HL-60 (cell line): ENCODE measurements at regions not wholly inside any gene's neighbourhood (a gene's known extent, or its start where the extent isn't known, plus 50 kb on each side); places are given as distances from the start of the nearest gene placed in this dataset.

Source experiments
- DNase-seq, 2 experiments: peaks; one replicate each; pipeline ENCODE4 v3.0.0-alpha.2; 2010 to 2020; ENCODE audit warnings: low read depth in 1 of 2, low spot score in 1 of 2
- H3K27ac ChIP-seq: fragments of 250-450 bp; sonication (Bioruptor Pico); replicated peaks from 2 replicates; pipeline ENCODE4 v1.5.1; 2020; ENCODE audit warnings: mild to moderate bottlenecking, moderate library complexity
- H3K27me3 ChIP-seq: fragments of 250-450 bp; sonication (Bioruptor Pico); 2 replicates; pipeline ENCODE4 v1.5.1; 2021; ENCODE audit warnings: mild to moderate bottlenecking, moderate library complexity; ENCODE audit not compliant: insufficient read depth, poor library complexity, severe bottlenecking
- H3K4me3 ChIP-seq: replicated peaks from 2 replicates; pipeline ENCODE4 v1.5.1; 2011; ENCODE audit warnings: mild to moderate bottlenecking, control low read depth, low read length; ENCODE audit not compliant: insufficient read depth
- GABPA ChIP-seq: IDR thresholded peaks from 2 replicates; pipeline ENCODE4 v1.6.1; 2012; ENCODE audit warnings: low read depth
- POLR2AphosphoS5 ChIP-seq: IDR thresholded peaks from 2 replicates; pipeline ENCODE4 v1.6.1; 2012; ENCODE audit warnings: low read depth
- SPI1 ChIP-seq: IDR thresholded peaks from 2 replicates; pipeline ENCODE4 v1.6.1; 2012; ENCODE audit warnings: low read depth, mild to moderate bottlenecking, borderline replicate concordance
- TF ChIP-seq, protein P1 (sequence below): IDR thresholded peaks from one replicate; pipeline ENCODE4 v1.5.1; 2011; ENCODE audit warnings: low read length, control low read depth, inconsistent platforms; ENCODE audit not compliant: insufficient read depth
- TF ChIP-seq, protein P2 (sequence below): IDR thresholded peaks from 2 replicates; pipeline ENCODE4 v1.6.1; 2012; ENCODE audit warnings: low read depth; ENCODE audit not compliant: insufficient replicate concordance

DNA sequence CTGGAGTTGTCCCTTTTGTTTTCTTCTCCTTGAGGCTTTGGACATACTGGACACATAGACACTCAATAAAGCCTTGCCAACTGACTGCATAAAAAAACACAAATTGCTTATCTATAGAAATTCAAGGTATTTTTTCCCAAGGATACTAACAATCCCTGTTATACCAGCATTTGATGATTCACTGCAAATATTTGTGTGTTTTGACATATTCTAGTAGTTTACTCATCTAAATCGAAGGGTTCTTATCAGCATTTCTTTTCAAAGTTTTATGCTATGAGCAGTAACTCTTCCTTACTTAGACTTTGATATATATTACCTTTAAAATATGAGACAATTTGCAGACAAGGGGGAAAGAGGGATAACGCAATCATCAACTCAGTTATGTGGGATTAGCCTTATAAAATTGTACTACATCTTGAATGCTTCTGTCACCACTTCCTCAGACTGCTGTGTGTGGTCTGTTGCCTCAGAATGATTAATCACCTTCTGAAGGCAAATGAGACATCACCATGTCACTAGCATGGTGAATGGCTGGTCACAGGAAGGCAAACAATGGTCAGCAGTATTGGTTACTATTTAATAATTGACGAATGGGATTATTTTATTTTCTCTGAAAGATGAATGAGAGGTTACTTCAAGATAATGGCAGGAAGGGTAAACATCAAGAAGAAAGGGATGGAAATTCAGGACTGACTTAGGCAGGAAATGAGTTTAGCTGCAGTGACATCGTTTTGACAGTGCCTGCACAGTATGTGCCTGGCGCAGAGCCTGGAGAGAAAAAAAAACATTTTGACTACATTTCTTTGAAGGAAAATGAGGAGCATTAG lies 544.3 kb upstream of the CNKSR2 start:
- H3K27ac ChIP-seq = no peak overlapping the region
- no peak for TF ChIP-seq SPI1
- H3K27me3 ChIP-seq = no peaks in the 10 kb centered on the region
- no peak overlapping the region for H3K4me3 ChIP-seq
- DNase-seq = no peak

DNA sequence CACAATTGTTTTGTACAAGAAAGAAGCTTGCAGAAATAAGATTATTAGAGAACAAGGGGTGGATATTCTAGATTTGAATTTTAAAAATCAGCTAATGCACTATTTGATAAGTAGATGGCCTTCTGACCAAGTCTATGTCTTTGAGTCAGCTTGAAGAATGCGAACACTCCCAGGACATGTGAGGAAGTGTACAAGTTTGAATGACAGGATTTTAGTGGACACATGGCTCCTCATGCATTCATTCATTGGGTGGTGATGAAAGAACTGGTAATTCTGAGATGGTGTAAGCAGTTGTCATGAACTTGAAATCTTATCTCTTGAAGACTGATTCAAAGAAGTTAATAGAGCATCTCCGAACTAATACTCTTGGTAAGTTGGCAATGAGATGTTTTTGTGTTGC lies 548.2 kb upstream of the CNKSR2 start:
- Histone ChIP-seq H3K27me3 (no peaks in the 10 kb centered on the region), H3K4me3 (no peak overlapping the region), H3K27ac (no peak overlapping the region)
- no peak for DNase-seq
- TF ChIP-seq, protein P1, sequence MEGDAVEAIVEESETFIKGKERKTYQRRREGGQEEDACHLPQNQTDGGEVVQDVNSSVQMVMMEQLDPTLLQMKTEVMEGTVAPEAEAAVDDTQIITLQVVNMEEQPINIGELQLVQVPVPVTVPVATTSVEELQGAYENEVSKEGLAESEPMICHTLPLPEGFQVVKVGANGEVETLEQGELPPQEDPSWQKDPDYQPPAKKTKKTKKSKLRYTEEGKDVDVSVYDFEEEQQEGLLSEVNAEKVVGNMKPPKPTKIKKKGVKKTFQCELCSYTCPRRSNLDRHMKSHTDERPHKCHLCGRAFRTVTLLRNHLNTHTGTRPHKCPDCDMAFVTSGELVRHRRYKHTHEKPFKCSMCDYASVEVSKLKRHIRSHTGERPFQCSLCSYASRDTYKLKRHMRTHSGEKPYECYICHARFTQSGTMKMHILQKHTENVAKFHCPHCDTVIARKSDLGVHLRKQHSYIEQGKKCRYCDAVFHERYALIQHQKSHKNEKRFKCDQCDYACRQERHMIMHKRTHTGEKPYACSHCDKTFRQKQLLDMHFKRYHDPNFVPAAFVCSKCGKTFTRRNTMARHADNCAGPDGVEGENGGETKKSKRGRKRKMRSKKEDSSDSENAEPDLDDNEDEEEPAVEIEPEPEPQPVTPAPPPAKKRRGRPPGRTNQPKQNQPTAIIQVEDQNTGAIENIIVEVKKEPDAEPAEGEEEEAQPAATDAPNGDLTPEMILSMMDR = no peak
- TF ChIP-seq, protein P2, sequence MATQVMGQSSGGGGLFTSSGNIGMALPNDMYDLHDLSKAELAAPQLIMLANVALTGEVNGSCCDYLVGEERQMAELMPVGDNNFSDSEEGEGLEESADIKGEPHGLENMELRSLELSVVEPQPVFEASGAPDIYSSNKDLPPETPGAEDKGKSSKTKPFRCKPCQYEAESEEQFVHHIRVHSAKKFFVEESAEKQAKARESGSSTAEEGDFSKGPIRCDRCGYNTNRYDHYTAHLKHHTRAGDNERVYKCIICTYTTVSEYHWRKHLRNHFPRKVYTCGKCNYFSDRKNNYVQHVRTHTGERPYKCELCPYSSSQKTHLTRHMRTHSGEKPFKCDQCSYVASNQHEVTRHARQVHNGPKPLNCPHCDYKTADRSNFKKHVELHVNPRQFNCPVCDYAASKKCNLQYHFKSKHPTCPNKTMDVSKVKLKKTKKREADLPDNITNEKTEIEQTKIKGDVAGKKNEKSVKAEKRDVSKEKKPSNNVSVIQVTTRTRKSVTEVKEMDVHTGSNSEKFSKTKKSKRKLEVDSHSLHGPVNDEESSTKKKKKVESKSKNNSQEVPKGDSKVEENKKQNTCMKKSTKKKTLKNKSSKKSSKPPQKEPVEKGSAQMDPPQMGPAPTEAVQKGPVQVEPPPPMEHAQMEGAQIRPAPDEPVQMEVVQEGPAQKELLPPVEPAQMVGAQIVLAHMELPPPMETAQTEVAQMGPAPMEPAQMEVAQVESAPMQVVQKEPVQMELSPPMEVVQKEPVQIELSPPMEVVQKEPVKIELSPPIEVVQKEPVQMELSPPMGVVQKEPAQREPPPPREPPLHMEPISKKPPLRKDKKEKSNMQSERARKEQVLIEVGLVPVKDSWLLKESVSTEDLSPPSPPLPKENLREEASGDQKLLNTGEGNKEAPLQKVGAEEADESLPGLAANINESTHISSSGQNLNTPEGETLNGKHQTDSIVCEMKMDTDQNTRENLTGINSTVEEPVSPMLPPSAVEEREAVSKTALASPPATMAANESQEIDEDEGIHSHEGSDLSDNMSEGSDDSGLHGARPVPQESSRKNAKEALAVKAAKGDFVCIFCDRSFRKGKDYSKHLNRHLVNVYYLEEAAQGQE = no peak
- TF ChIP-seq POLR2AphosphoS5 (no peak), GABPA (no peak), SPI1 (no peak)

DNA sequence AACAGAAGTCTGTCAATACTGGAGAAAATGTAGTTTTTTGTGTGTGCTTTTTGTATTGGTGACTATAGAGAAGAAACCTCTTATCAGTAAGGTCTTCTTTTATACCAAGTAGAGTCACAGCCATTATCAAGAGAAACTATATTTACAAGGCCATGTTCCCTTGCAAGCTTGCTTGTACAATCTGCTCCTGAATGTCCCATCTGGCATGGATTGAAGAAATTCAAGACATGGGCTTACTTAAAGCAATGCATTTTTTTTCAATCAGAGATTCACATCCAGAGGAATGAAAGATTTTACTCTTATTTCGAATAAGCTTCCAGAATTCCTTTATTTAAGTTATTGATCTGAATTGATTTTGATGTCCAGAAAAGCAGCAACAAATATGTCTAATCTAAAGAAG lies 537.3 kb upstream of the RPS6KA3 start:
- Histone ChIP-seq H3K27me3 (no peaks in the 10 kb centered on the region), H3K4me3 (no peak overlapping the region), H3K27ac (no peak overlapping the region)
- TF ChIP-seq, protein P1 = no peak
- TF ChIP-seq, protein P2 = no peak
- TF ChIP-seq GABPA (no peak), POLR2AphosphoS5 (no peak), SPI1 (no peak)
- DNase-seq = no peak

DNA sequence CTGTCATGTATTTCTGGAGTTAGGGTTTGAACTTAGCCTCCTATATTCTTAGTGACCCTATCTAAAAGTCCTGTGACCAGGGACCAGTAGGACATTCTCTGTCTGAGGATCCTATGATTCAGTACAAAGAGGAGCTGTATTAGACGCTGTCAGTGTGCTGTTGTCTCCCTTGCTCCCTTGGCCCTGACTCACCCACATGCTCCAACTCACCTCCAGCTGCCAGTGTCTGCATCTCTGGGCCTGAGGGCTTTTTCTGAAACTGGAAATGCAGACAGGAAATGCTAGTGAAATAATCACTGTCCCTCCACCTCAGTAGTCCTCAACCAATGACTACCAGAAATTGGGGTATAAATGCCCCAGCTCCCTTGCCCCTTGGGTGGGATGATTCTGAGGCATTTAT lies 535.3 kb upstream of the RPS6KA3 start:
- no peaks in the 10 kb centered on the region for H3K27me3 ChIP-seq
- DNase-seq = no peak
- no peak overlapping the region for H3K4me3 ChIP-seq
- TF ChIP-seq, protein P1 = no peak
- TF ChIP-seq SPI1 = no peak
- TF ChIP-seq, protein P2 = no peak
- no peak for TF ChIP-seq POLR2AphosphoS5
- no peak for TF ChIP-seq GABPA
- no peak overlapping the region for H3K27ac ChIP-seq
